HG03196 (cell line): ENCODE measurements at regions not wholly inside any gene's neighbourhood (a gene's known extent, or its start where the extent isn't known, plus 50 kb on each side); places are given as distances from the start of the nearest gene placed in this dataset.

Experiments
- ATAC-seq: cut with Tn5 transposase; IDR thresholded peaks from one replicate; pipeline ENCODE4 v1.9.1; 2021; ENCODE audit not compliant: unreplicated experiment

DNA sequence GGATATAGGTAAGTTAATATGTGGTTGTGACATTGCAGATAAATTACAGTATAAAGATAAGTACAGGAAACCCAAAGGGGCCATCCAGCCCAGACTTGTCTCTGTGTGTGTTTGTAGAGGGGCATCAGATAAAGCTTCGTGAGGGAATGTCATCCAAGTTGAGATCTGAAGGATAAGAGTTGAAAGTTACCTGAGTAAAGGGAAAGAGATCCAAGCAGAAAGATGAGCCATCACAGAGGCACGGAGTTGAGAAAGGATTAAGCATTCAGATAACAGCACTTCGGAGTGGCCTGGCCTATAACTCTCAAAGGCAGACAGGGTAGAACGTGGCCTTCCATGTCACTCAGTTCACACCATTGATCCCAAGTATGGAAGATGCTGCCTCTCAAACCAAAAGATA is 749.1 kb downstream of the ADGRL2 start:
- ATAC-seq: no peak

GRCh38 chr1:82542766-82543165 is 742.0 kb downstream of the ADGRL2 start:
- no peak for ATAC-seq

- ATAC-seq: no peak
These were observed 741.4 kb downstream of the ADGRL2 start for GRCh38 chr1:82542141-82542540.

DNA sequence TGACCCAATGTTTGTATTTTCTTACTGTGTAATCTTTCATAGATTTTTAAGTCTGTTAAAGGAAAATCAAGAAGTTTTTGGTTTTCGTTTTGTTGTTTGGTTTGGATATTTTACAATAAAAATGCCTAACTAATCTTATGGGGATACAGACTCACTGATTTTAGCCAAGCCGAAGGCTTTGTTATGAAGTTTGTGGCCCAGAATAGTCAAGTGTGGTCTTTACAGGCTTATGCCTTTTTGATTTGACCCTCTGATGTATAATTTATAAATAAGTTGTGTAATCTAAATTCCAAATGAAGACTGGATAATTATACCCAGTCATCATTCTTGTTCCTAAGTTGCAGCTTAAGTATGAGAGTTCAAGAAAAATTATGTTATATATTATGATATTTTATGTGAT is 739.3 kb downstream of the ADGRL2 start:
- ATAC-seq: no peak

DNA sequence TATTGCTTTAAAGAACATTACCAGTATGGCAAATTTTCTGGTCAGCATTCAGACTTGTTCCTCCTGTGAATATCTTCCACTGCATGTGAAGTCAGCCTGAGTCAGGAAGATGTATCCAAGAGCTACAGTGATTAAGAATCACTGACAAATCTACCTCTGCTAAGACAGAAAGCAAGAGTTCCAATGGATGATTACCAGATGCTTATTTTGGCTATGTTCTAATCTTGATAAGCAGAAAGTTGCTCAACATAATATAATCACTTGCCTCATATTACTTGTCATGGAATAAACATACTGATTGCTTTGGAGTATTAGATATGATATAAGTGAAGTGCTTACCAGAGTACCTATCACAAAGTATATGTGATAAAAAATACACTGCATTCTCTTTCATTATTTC is 738.1 kb downstream of the ADGRL2 start:
- no peak for ATAC-seq

DNA sequence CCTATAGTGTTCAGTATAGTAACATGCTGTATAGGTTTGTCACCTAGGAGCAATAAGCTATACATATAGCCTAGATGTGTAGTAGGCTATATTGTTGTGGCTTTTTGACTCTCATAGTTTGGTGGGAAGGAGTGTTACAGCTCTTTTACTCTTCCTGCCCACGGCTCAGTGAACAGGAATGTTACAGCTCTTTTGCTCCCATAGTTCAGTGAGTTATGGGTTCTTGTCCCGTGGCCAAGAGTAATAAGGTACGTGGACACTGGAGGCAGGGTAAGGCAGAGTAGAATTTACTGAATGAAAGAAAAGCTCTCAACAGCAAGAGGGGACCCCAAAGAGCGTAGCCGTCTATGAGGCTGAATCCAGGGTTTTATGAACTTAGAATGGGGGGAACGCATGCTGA is 734.3 kb downstream of the ADGRL2 start:
- no peak for ATAC-seq

GRCh38 chr1:82525378-82525777 is 724.6 kb downstream of the ADGRL2 start:
- no peak for ATAC-seq

- no peak for ATAC-seq
These were observed 719.9 kb downstream of the ADGRL2 start for GRCh38 chr1:82520611-82521010.

GRCh38 chr1:82517586-82517985 is 716.9 kb downstream of the ADGRL2 start:
- ATAC-seq: no peak

DNA sequence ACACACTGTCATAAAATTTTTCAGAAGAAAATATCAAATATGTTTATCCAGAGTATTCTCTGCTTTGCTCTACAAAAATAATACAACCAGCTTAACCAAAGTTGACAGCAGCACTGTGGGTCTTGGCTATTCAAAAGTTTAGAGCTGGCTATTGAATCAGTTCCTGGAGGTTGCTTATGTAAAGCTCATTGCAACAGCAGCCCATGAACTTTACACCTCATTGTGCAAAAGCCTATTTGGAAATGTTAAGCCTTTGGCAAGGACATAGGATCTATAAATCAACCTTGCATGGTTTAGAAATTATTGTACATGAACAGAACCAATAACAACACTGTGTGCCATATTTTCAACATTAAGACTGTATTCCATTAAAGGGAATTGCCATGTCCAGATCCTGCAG is 714.9 kb downstream of the ADGRL2 start:
- ATAC-seq: no peak

GRCh38 chr1:82511441-82511840 is 710.7 kb downstream of the ADGRL2 start:
- no peak for ATAC-seq

DNA sequence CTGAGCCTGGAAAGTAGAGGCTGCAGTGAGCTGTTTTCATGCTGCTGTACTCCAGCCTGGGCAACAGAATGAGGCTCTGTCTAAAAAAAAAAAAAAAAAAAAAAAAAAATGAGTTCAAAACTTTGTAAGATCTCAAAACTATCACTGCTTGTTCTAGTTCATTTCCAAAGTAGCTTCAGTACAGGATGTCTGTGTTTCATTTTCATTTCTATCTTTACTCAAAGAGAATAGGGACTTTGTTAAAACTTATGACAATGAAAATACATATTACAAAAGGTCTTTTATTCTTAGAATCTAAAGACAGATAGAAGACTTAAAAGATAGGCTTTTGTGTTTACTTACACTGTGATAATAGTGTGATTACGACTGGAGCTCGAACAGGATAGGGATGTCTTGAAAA is 709.7 kb downstream of the ADGRL2 start:
- ATAC-seq: no peak

GRCh38 chr1:82507011-82507410 is 706.3 kb downstream of the ADGRL2 start:
- ATAC-seq: no peak

- ATAC-seq: no peak
These were observed 703.1 kb downstream of the ADGRL2 start for GRCh38 chr1:82503822-82504221.

GRCh38 chr1:82499022-82499421 is 698.3 kb downstream of the ADGRL2 start:
- ATAC-seq: no peak

DNA sequence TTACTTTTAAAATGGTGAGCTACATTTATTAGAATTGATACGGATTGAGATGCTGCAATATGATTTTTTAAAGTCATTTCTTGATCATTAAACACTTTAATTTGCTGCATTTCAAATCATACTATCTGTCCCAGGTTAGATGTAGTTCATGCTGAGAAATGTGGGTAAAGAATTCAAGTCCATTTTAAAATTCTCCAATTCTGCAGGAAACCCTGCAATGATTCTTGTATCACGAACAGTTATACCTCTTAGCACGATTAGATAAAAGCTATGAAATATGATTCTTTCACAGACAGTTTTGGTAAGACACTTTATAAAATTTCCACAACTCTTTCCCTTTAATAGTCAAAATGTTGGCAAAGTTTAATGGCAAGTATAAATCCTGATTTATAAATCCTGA is 693.4 kb downstream of the ADGRL2 start:
- no peak for ATAC-seq

DNA sequence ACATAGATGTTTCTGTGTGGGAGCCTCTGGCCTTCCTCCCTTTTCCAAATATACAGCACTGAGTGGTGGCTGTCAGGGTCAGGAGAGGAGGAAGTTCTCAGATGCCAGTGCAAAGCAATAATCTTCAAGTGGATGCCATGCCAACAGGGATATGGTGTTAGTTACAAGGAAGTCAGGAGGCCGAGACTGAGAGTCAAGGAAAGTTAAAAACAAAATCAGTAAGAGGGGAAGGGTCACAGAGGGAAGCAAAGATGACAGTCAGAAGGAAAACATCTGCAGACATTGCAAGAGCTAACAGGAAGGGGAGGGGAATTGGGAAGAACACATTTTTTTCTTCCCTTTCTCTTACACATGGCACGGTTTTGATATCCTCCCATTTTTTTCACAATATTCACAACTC is 691.4 kb downstream of the ADGRL2 start:
- no peak for ATAC-seq

DNA sequence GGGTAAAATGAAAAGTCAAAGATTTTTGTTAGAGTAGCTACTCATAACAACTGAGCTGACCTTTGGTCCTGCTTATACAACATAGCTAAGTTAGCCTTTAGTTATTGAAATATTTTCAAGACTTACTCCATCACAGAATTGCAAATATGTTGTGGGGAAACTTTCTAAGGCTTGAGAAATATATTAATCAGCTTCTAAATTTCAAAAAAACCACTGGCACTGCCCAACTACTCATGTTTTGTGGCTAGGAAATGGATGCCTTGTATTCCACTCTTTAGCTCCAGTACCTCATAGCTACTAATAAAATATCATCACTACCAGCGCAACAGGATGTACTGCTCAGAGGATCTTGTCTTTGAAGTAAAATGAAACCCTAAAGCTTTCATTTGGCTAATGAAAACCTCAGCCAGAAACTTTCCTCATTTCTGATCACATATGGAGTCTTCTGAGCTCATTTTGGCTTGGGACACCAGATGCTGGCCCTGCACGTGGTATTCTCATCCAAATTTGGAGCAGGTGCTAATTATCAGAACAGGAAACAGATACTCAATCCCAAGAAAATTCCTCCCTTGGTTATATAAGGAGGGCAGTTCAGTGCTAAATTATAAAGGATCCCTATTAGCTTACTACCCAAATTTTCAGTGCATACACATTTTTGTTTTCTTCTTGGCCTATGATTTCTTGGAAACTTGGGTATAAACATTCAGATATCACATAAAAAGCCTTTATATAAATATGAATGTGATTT is 690.7 kb downstream of the ADGRL2 start:
- no peak for ATAC-seq

- no peak for ATAC-seq
These were observed 687.0 kb downstream of the ADGRL2 start for GRCh38 chr1:82487778-82488177.

DNA sequence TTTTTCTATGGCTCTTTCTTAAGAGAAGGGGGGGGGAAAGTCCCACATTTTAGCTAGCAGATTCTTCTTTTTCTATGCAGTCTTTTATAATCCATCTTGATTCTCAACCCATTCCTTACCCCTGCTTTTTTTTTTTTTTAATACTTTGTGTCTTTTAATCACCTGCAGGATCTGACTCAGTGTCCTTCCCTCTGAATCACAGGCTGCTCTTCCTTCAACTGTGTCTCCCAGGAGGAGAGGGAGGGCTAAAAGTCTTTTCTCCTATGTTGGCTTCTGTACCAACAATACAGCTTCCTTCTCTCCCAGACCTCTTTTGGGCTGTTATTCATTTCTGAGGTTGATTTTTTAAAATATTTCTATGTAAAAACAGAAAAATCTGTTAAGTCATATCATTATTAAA is 686.2 kb downstream of the ADGRL2 start:
- no peak for ATAC-seq

DNA sequence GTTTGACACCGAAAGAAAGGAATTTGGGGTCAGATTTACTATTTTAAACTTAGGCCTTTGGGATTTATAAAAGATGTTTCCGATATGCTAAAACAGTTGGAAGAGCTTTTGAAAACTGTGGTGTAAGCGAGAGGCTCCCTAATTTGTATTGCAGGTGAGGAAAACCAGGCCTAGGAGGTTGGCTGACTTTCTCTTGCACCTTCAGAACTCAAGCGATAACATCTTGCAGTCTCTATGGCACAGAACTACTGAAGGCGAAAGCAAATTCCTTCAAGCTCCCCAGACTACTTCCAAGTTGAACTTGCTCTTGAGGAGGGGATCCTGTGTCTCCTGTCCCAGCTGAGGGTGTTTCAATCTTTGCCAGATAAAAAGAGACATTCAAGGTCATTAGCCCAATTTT is 685.7 kb downstream of the ADGRL2 start:
- ATAC-seq: no peak

- no peak for ATAC-seq
These were observed 685.0 kb downstream of the ADGRL2 start for GRCh38 chr1:82485591-82486369.

DNA sequence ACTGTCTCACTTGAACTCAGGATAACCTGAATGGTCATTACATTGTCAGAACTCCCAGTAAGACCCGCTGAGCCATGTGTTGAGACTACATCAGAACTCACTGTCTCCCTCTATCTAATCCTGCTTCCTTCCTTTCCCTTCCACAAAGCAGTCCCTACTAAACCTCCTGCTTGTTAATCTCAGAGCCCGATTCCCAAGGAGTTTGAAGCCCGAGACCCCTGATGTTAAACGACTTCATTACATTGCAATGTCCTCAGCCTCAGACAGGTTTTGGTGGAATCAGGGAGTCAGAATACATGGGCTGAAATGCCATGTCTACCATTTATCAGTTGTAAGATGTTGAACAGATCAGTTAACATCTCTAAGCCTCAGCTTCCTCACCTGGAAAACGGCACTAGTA is 682.4 kb downstream of the ADGRL2 start:
- ATAC-seq: no peak
